DMS153 treated with DMSO at 0.1 percent for 48 hours (cell line): ENCODE measurements at regions not wholly inside any gene's neighbourhood (a gene's known extent, or its start where the extent isn't known, plus 50 kb on each side); places are given as distances from the start of the nearest gene placed in this dataset.
"Not testable (repeated sequence)": the region's sequence is repeated elsewhere in the genome, so short reads cannot be mapped to it uniquely, and the experiment has no call there.

Source experiments
- DNase-seq: peaks from one replicate; lab custom pipeline; 2025; ENCODE audit not compliant: unreplicated experiment; lab: John Stamatoyannopoulos, UW

GRCh38 chr3:193040836-193041672, 123.4 kb upstream of the MB21D2 start:
- peak; percentile 60 for DNase-seq

DNA sequence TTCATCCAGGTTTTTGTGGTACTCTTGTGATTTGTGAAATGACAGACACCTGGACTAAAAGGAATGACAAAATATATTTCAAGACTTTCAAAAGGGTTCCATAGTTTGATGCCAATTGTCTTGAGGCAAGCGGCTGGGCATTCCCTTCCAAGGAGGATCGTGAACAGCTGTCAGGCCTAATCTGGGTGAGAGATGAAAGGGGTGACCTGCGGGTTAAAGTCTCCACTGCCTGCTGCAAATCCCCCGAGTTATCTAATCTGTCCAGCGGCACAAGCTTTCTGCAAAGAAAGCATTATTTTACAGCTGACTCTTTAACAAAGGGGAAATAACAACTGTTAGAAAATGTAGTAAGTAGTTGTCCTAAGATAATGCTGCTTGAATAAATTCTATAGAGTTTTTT, 128.7 kb upstream of the MB21D2 start:
- no peak for DNase-seq

- not testable (repeated sequence) for DNase-seq
These were observed 129.8 kb upstream of the MB21D2 start for GRCh38 chr3:193047461-193047860.

- no peak for DNase-seq
These were observed 130.5 kb upstream of the MB21D2 start for GRCh38 chr3:193048127-193048526.

DNA sequence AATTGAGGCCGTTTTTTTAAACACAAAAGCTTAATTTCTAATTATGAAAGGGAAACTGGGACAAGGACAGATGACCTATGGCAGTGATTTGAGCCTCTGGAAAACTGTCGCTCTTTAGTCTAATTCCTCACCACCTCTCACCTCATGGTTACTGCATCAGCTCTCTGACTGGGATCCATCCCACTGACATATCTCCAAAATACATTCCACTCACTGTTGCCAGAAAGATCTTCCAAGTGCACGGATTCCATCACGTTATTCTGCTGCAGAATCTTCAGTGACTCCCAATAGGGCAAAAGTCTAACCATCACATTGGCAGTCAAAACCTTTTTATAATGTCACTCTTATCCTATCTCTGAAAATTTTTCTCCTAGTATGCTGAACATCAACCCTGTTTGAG, 132.3 kb upstream of the MB21D2 start:
- DNase-seq, result no peak

GRCh38 chr3:193051314-193051713, 133.7 kb upstream of the MB21D2 start:
- no peak for DNase-seq

GRCh38 chr3:193052354-193053045, 134.8 kb upstream of the MB21D2 start:
- no peak for DNase-seq

GRCh38 chr3:193053046-193053435, 135.4 kb upstream of the MB21D2 start:
- DNase-seq, result no peak

- DNase-seq, result no peak
These were observed 137.7 kb upstream of the MB21D2 start for GRCh38 chr3:193055352-193055751.

DNA sequence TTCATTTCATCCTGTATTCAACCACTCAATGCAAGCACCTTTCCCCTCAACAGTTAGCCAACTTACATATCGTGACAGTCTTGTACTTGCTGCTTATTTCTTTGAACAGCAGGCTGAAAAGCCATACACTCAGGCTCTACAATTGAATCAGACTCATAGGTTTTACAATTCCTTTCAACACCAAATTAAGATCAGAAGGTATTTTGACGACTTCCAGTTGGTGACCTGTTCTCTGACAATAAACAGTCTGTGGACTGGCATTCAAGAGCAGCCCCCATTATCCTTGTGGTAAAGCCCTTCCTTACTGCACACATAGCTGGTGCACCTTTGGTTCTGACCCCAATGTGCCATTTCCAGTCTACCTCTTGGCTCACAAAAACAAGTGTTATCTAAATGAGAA, 140.0 kb upstream of the MB21D2 start:
- no peak for DNase-seq

DNA sequence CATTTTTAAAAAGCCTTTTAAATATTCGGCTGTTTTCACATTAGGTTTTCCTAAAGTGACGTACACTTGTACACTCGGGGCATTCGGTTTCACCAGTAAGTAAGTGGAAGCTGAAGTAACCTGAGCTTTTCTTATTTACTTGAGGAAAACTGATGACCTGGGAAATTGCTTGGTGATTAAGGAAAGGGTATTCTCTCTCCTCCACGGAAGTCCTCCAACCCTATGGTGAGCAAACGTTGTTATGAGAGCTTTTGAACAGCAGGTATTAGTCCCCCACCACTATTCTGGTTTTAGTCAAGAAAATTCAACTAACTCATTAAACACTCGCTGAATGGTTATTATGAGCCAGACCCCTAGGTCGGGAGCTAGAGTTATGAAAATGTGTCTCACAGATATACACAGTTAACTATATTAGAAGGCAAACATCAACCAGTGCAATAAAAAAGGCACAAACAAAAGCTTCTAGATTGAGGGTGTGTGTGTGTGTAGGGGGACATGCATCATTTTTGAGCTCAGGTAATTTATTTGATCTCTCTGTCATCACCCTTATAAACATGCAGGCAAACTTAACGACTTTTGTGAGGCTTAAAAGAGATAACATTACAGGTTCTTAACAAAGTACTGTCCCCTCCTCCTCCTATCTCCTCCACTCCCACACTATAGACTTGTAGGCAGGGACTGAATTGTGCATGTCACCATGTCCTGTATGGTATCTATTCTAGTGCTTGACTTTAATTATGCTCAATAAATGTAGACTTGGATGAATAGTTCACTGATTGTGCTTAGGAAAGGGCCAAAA, 143.3 kb upstream of the MB21D2 start:
- DNase-seq, result no peak

- DNase-seq, result no peak
These were observed 150.7 kb upstream of the MB21D2 start for GRCh38 chr3:193068365-193068764.

GRCh38 chr3:193069732-193070131, 152.1 kb upstream of the MB21D2 start:
- not testable (repeated sequence) for DNase-seq

- no peak for DNase-seq
These were observed 161.5 kb upstream of the MB21D2 start for GRCh38 chr3:193078996-193079753.

DNA sequence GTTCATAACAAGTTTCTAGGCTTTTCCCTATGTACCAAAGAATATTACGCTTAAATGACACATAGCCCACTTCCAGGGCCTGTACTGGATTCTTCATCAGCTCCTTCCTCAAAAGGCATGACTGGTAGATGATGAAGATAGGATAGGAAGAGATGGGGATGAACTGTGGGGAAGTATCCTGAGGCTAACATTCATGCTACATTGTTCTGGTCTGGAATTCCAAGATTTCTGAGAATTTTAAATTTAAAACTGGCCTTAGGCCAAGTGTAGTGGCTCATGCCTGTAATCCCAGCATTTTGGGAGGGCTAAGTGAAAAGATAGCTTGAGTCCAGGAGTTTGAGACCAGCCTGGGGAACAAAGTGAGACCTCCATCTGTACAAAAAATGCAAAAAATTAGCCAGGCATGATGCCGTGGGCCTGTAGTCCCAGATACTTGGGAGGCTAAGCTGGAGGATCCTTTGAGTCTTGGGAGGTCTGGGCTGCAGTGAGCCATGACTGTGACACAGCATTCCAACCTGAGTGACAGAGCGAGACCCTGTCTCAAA, 160.1 kb upstream of the PLAAT1 start:
- no peak for DNase-seq

GRCh38 chr3:193085655-193086054, 155.4 kb upstream of the PLAAT1 start:
- no peak for DNase-seq

DNA sequence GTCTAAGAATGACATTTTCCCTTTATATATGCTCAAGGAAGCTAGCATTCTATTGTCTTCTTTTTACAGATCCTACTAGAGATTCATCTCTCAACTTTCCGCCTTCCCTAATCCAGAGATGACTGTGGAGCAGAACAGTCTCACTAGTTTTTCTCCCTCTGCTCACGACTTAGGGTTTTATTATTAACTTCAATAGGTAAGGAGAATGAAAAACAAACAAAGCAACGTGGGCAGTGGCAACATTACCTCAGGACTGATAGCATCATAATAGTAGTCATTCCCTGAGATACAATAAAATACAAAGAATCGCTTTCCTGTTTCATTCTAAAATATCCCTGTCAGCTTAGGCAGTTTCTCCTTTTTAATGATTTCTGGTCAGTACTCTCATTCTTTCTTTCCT, 154.3 kb upstream of the PLAAT1 start:
- DNase-seq, result no peak

DNA sequence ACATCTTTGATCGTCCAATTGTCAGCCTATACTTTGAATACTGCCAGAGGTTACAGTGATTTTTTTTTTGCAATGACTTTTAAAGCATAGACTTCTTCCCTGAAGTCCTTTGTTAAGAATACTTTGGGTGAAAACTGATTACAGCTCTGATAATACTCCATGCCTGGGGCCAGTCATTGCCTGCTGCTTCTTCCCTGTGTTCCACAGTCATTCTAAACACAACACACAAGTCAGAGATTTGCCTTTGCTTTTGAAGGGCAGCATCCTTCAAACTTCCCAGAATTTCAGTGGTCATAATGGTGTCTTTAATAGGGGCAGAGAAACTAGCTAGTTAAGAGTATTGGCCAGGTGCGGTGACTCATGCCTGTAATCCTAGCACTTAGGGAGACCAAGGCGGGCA, 153.7 kb upstream of the PLAAT1 start:
- DNase-seq, result no peak

GRCh38 chr3:193095366-193095765, 145.7 kb upstream of the PLAAT1 start:
- no peak for DNase-seq

GRCh38 chr3:193096076-193096475, 144.9 kb upstream of the PLAAT1 start:
- no peak for DNase-seq
